ENCODE measurements at regions not wholly inside any gene's neighbourhood (a gene's known extent, or its start where the extent isn't known, plus 50 kb on each side); places are given as distances from the start of the nearest gene placed in this dataset.
A peak's percentile ranks its signal among the peaks of the same experiment; 100 is the strongest.

GRCh38 chr4:187209921-187210613 is 486.4 kb upstream of the FAT1 start (continued):
- TF ChIP-seq CEBPB (IDR thresholded peaks at IDR 0.05; ENCODE audit: low read depth, low read length): no peak

GRCh38 chr4:187212446-187213080 is 488.9 kb upstream of the FAT1 start:
- no CpG with 5 or more reads among the region's 9 CpGs for whole genome bisulfite sequencing, 2 experiments (ENCODE audit: extremely low coverage in 2 of 2, insufficient read length in 1 of 2)
- in situ Hi-C loops (cut with MboI; ENCODE audit: low sequenced_read_pairs) (no loop called here), dilution Hi-C loops (cut with HindIII; ENCODE audit: low sequenced_read_pairs, unreplicated experiment) (no loop called here), intact Hi-C loops (cut with micrococcal nuclease) (loop anchor here (10.0 kb wide), 1 partner anchor 182 kb away; no protein-coding TSS in a partner anchor)
- no peak overlapping the region for H3K9ac ChIP-seq (ENCODE audit: low read depth, low read length)
- H3K23ac ChIP-seq (ENCODE audit: low read depth, low read length): no peak overlapping the region
- H2AFZ ChIP-seq (replicated peaks; ENCODE audit: low read length, poor library complexity): no peak overlapping the region
- H4K5ac ChIP-seq (ENCODE audit: low read depth, low read length): no peak overlapping the region
- ATAC-seq (ENCODE audit: low read depth) (peak; percentile 13; the same call in 1 of the 2 replicates), DNase-seq (peak; percentile 7)
- peak overlapping the region; percentile 27; the same call in 1 of the 2 replicates for H2BK20ac ChIP-seq (ENCODE audit: low read depth, low read length)
- H3K18ac ChIP-seq (ENCODE audit: low read depth, low read length): no peak overlapping the region
- H3K56ac ChIP-seq (ENCODE audit: extremely low read depth, insufficient read depth, low read length): no peak overlapping the region
- no peaks in the 10 kb centered on the region for H3K9me3 ChIP-seq (ENCODE audit: control insufficient read depth, insufficient read depth, low read length)
- H3K36me3 ChIP-seq (ENCODE audit: control insufficient read depth, insufficient read depth, low read length): no peaks in the 10 kb centered on the region
- peak overlapping the region; percentile 52 for H2BK120ac ChIP-seq (ENCODE audit: low read depth, low read length)
- H3K27ac ChIP-seq (ENCODE audit: insufficient read depth, low read length): no peak overlapping the region
- H2AK5ac ChIP-seq (ENCODE audit: low read depth, low read length): no peak overlapping the region
- H3K4me2 ChIP-seq (ENCODE audit: low read depth, low read length): no peak overlapping the region
- H2BK15ac ChIP-seq (ENCODE audit: low read depth, low read length): 0 out of 3 replicates have a peak overlapping the region, but pooled peaks have one; percentile 0
- CTCF ChIA-PET: interaction anchor here (0.8 kb wide), 1 partner anchor 9 kb away, joined by 3 read pairs; no protein-coding TSS in a partner anchor
- H3K27me3 ChIP-seq (ENCODE audit: control insufficient read depth, insufficient read depth, low read length): no peaks in the 10 kb centered on the region
- H3K4me3 ChIP-seq (ENCODE audit: insufficient read depth, low read depth, low read length): no peak overlapping the region
- H2BK5ac ChIP-seq (ENCODE audit: low read depth, low read length, poor library complexity, severe bottlenecking): no peak overlapping the region
- peak overlapping the region; percentile 24; the same call in 1 of the 2 replicates for H3K4ac ChIP-seq (ENCODE audit: low read depth, low read length)
- H3K9me1 ChIP-seq (ENCODE audit: insufficient read depth, low read length): peaks cover 6% of the 10 kb centered on the region
- no TSS peak for BruUV-seq (replicated peaks)
- H3K79me1 ChIP-seq (ENCODE audit: low read depth in 1 of 2, low read length in 2 of 2): no peaks in the 10 kb centered on the region
- no peak overlapping the region for H4K8ac ChIP-seq (ENCODE audit: low read depth in 2 of 2, low read length in 2 of 2)
- H3K4me1 ChIP-seq (ENCODE audit: control insufficient read depth, insufficient read depth, low read length): peaks cover 3% of the 10 kb centered on the region
- POLR2A ChIA-PET (ENCODE audit: unreplicated experiment): no interaction called here
- no peak overlapping the region for H2AK9ac ChIP-seq (replicated peaks; ENCODE audit: low read depth, low read length, poor library complexity)
- no peaks in the 10 kb centered on the region for H4K20me1 ChIP-seq (ENCODE audit: insufficient read depth, low read length)
- H4K91ac ChIP-seq (ENCODE audit: insufficient read depth, low read depth, low read length): peak overlapping the region; percentile 4; the same call in 1 of the 2 replicates
- no peak overlapping the region for H3K14ac ChIP-seq (replicated peaks; ENCODE audit: low read depth, low read length)
- no peak for TF ChIP-seq MXI1 (IDR thresholded peaks at IDR 0.05; ENCODE audit: borderline replicate concordance, low read depth, low read length)
- no peak for TF ChIP-seq CTCF (conservative IDR thresholded peaks at IDR 0.05; ENCODE audit: low read depth, low read length)
- no peak for TF ChIP-seq ELK1 (IDR thresholded peaks at IDR 0.05; ENCODE audit: borderline replicate concordance, low read depth, low read length)
- TF ChIP-seq USF2 (IDR thresholded peaks at IDR 0.05; ENCODE audit: low read depth, low read length): no peak
- TF ChIP-seq MAFK (IDR thresholded peaks at IDR 0.05; ENCODE audit: low read depth, low read length): no peak
- TF ChIP-seq CEBPB (IDR thresholded peaks at IDR 0.05; ENCODE audit: low read depth, low read length): no peak
- TF ChIP-seq POLR2A (IDR thresholded peaks at IDR 0.05; ENCODE audit: low read depth, low read length): no peak
- no peak for TF ChIP-seq RFX5 (IDR thresholded peaks at IDR 0.05; ENCODE audit: low read depth, low read length)
- TF ChIP-seq RCOR1 (IDR thresholded peaks at IDR 0.05; ENCODE audit: insufficient replicate concordance, low read length): no peak
- TF ChIP-seq CHD1 (IDR thresholded peaks at IDR 0.05; ENCODE audit: low read depth, low read length): no peak
- no peak for TF ChIP-seq MAZ (IDR thresholded peaks at IDR 0.05; ENCODE audit: borderline replicate concordance, low read depth, low read length)
- TF ChIP-seq RAD21 (IDR thresholded peaks at IDR 0.05; ENCODE audit: low read length): no peak
